HG02973 (cell line): ENCODE measurements at regions not wholly inside any gene's neighbourhood (a gene's known extent, or its start where the extent isn't known, plus 50 kb on each side); places are given as distances from the start of the nearest gene placed in this dataset.
"Not testable (repeated sequence)": the region's sequence is repeated elsewhere in the genome, so short reads cannot be mapped to it uniquely, and the experiment has no call there.

Experiments
- ATAC-seq: cut with Tn5 transposase; IDR thresholded peaks from one replicate; pipeline ENCODE4 v1.9.1; 2021; ENCODE audit warnings: moderate library complexity; ENCODE audit not compliant: unreplicated experiment

- ATAC-seq, result no peak
These were observed 99.8 kb downstream of the PJA1 start for GRCh38 chrX:69065451-69065850.

GRCh38 chrX:69063486-69063885, 101.8 kb downstream of the PJA1 start:
- ATAC-seq, result no peak

GRCh38 chrX:69062493-69062892, 102.8 kb downstream of the PJA1 start:
- ATAC-seq, result no peak

- ATAC-seq, result no peak
These were observed 104.4 kb downstream of the PJA1 start for GRCh38 chrX:69060631-69061408.

GRCh38 chrX:69055193-69055592, 110.1 kb downstream of the PJA1 start:
- ATAC-seq, result no peak

- ATAC-seq, result not testable (repeated sequence)
These were observed 110.8 kb downstream of the PJA1 start for GRCh38 chrX:69054497-69054896.

- no peak for ATAC-seq
These were observed 113.4 kb downstream of the PJA1 start for GRCh38 chrX:69051901-69052300.

- ATAC-seq, result no peak
These were observed 115.0 kb downstream of the PJA1 start for GRCh38 chrX:69050051-69050765.

- ATAC-seq, result no peak
These were observed 118.2 kb downstream of the PJA1 start for GRCh38 chrX:69046996-69047490.

GRCh38 chrX:69045616-69046345, 119.5 kb downstream of the PJA1 start:
- no peak for ATAC-seq

- ATAC-seq, result no peak
These were observed 126.4 kb downstream of the PJA1 start for GRCh38 chrX:69038816-69039215.

GRCh38 chrX:69038188-69038587, 127.1 kb downstream of the PJA1 start:
- ATAC-seq, result no peak

- ATAC-seq, result no peak
These were observed 127.5 kb downstream of the PJA1 start for GRCh38 chrX:69037786-69038185.

- ATAC-seq, result no peak
These were observed 128.3 kb downstream of the PJA1 start for GRCh38 chrX:69036674-69037573.

- ATAC-seq, result no peak
These were observed 130.8 kb downstream of the PJA1 start for GRCh38 chrX:69034451-69034850.

- no peak for ATAC-seq
These were observed 131.3 kb downstream of the PJA1 start for GRCh38 chrX:69033936-69034335.

- ATAC-seq, result no peak
These were observed 132.7 kb downstream of the PJA1 start for GRCh38 chrX:69032601-69033000.

- ATAC-seq, result no peak
These were observed 133.3 kb downstream of the PJA1 start for GRCh38 chrX:69031971-69032391.

- ATAC-seq, result no peak
These were observed 134.1 kb downstream of the PJA1 start for GRCh38 chrX:69031181-69031580.

GRCh38 chrX:69029771-69030170, 135.5 kb downstream of the PJA1 start:
- ATAC-seq, result no peak

GRCh38 chrX:69028761-69029120, 136.5 kb downstream of the PJA1 start:
- no peak for ATAC-seq
